ENCODE measurements at regions not wholly inside any gene's neighbourhood (a gene's known extent, or its start where the extent isn't known, plus 50 kb on each side); places are given as distances from the start of the nearest gene placed in this dataset.

- no peak for TF ChIP-seq CTCF (conservative IDR thresholded peaks at IDR 0.05 in 1 of 2, IDR thresholded peaks at IDR 0.05 in 1 of 2; ENCODE audit: extremely low read depth in 1 of 2, insufficient read depth in 1 of 2, low read depth in 1 of 2, low read length in 2 of 2)
- TF ChIP-seq EZH2 (IDR thresholded peaks at IDR 0.05; ENCODE audit: borderline replicate concordance, low read length) = no peak
These were observed 434.9 kb upstream of the SULF2 start for GRCh38 chr20:48220033-48220633.

Measured in mammary epithelial cell (primary cell).